HFF-Myc (cell line): ENCODE measurements at regions not wholly inside any gene's neighbourhood (a gene's known extent, or its start where the extent isn't known, plus 50 kb on each side); places are given as distances from the start of the nearest gene placed in this dataset.

Experiments
- DNase-seq: peaks from one replicate; pipeline ENCODE4 v3.0.0-alpha.2; 2011; ENCODE audit warnings: low read depth; ENCODE audit errors: extremely low read depth
- H3K4me3 ChIP-seq: replicated peaks from 2 replicates; pipeline ENCODE4 v1.5.1; 2011; ENCODE audit warnings: low read depth, mild to moderate bottlenecking, control low read depth, low read length
- CTCF ChIP-seq: IDR thresholded peaks from 2 replicates; pipeline ENCODE4 v1.5.1; 2012; ENCODE audit warnings: mild to moderate bottlenecking, low read depth, low read length, control low read depth; ENCODE audit errors: missing control alignments

- DNase-seq = no peak
- TF ChIP-seq CTCF = no peak
- H3K4me3 ChIP-seq = no peak overlapping the region
Observed at GRCh38 chr9:81396528-81396927, 292.8 kb downstream of the TLE1 start.

- no peak overlapping the region for H3K4me3 ChIP-seq
- no peak for TF ChIP-seq CTCF
- no peak for DNase-seq
Observed at GRCh38 chr9:81395676-81396054, 293.7 kb downstream of the TLE1 start.

GRCh38 chr9:81394881-81395675, 294.3 kb downstream of the TLE1 start:
- no peak for TF ChIP-seq CTCF
- no peak for DNase-seq
- H3K4me3 ChIP-seq = no peak overlapping the region

- H3K4me3 ChIP-seq = no peak overlapping the region
- TF ChIP-seq CTCF = no peak
- no peak for DNase-seq
Observed at GRCh38 chr9:81393985-81394811, 295.1 kb downstream of the TLE1 start.

- H3K4me3 ChIP-seq = no peak overlapping the region
- DNase-seq = no peak
- TF ChIP-seq CTCF = no peak
Observed at GRCh38 chr9:81391457-81391825, 297.9 kb downstream of the TLE1 start.

GRCh38 chr9:81390792-81391456, 298.4 kb downstream of the TLE1 start:
- no peak overlapping the region for H3K4me3 ChIP-seq
- TF ChIP-seq CTCF = no peak
- DNase-seq = no peak
